ENCODE measurements at regions not wholly inside any gene's neighbourhood (a gene's known extent, or its start where the extent isn't known, plus 50 kb on each side); places are given as distances from the start of the nearest gene placed in this dataset.
"Not testable (repeated sequence)": the region's sequence is repeated elsewhere in the genome, so short reads cannot be mapped to it uniquely, and the experiment has no call there.

DNA sequence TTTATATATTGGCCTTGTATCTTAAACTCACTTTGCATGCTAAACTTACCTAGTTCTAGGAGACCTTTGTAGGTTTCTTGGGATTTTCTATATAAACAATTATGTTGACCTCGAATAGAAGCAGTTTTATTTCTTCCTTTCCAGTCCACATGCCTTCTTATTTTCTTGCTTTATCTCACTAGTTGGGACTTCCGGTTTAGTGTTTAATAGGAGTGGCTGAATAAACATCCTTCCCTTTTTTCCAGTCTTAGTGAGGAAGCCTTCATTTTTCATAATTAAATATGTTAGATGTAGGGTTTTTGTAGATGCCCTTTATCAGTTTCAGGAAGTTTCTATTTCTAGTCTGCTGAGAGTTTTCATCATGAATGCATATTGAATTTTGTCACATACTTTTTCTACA lies 347.3 kb upstream of the HNRNPA3 start:
- DNase-seq, result no peak
- no peaks in the 10 kb centered on the region for H3K36me3 ChIP-seq (ENCODE audit: control insufficient read depth, insufficient read depth, low read length)
- no peak overlapping the region for H3K4ac ChIP-seq (ENCODE audit: low read depth, low read length)
- no peak overlapping the region for H2BK15ac ChIP-seq (replicated peaks; ENCODE audit: low read depth)
- H3K4me2 ChIP-seq (ENCODE audit: low read length), result no peak overlapping the region
- no peak overlapping the region for H4K8ac ChIP-seq (ENCODE audit: low read depth, low read length)
- H3K9ac ChIP-seq (ENCODE audit: low read length), result no peak overlapping the region
- no peak overlapping the region for H3K18ac ChIP-seq (ENCODE audit: low read length)
- no peak overlapping the region for H3K4me3 ChIP-seq (ENCODE audit: low read length)
- H3K79me1 ChIP-seq (ENCODE audit: low read length), result no peaks in the 10 kb centered on the region
- H4K5ac ChIP-seq (ENCODE audit: low read length), result no peak overlapping the region
- no peak overlapping the region for H3K27ac ChIP-seq (ENCODE audit: low read depth, low read length)
- H2AK5ac ChIP-seq (ENCODE audit: low read length), result no peak overlapping the region
- H3K27me3 ChIP-seq (ENCODE audit: insufficient read depth, low read length, poor library complexity), result no peaks in the 10 kb centered on the region
- no peak overlapping the region for H2BK5ac ChIP-seq (ENCODE audit: low read length)
- H3K79me2 ChIP-seq (ENCODE audit: control insufficient read depth, insufficient read depth, low read length), result no peaks in the 10 kb centered on the region
- WGBS (ENCODE audit: extremely low coverage, insufficient coverage, low lambda C conversion rate), result no CpG with 5 or more reads among the region's 2 CpGs
- H3K23ac ChIP-seq (ENCODE audit: low read length), result no peak overlapping the region
- no peak overlapping the region for H2BK120ac ChIP-seq (ENCODE audit: low read depth, low read length)
- no peaks in the 10 kb centered on the region for H3K4me1 ChIP-seq (ENCODE audit: control insufficient read depth, low read depth, low read length)
- H3K56ac ChIP-seq (ENCODE audit: low read length), result no peak overlapping the region

GRCh38 chr2:176872406-176872805 lies 340.2 kb upstream of the HNRNPA3 start:
- no peaks in the 10 kb centered on the region for H3K36me3 ChIP-seq (ENCODE audit: control insufficient read depth, insufficient read depth, low read length)
- H2AK5ac ChIP-seq (ENCODE audit: low read length), result no peak overlapping the region
- no peak overlapping the region for H4K5ac ChIP-seq (ENCODE audit: low read length)
- H3K18ac ChIP-seq (ENCODE audit: low read length), result no peak overlapping the region
- no CpG with 5 or more reads among the region's 3 CpGs for WGBS (ENCODE audit: extremely low coverage, insufficient coverage, low lambda C conversion rate)
- H3K79me1 ChIP-seq (ENCODE audit: low read length), result no peaks in the 10 kb centered on the region
- H3K4me1 ChIP-seq (ENCODE audit: control insufficient read depth, low read depth, low read length), result no peaks in the 10 kb centered on the region
- no peak overlapping the region for H2BK5ac ChIP-seq (ENCODE audit: low read length)
- no peak overlapping the region for H3K9ac ChIP-seq (ENCODE audit: low read length)
- H4K8ac ChIP-seq (ENCODE audit: low read depth, low read length), result no peak overlapping the region
- H3K4me2 ChIP-seq (ENCODE audit: low read length), result no peak overlapping the region
- DNase-seq, result peak; percentile 94
- H3K4me3 ChIP-seq (ENCODE audit: low read length), result no peak overlapping the region
- no peak overlapping the region for H2BK120ac ChIP-seq (ENCODE audit: low read depth, low read length)
- peak overlapping the region; percentile 57 for H3K27ac ChIP-seq (ENCODE audit: low read depth, low read length)
- H2BK15ac ChIP-seq (replicated peaks; ENCODE audit: low read depth), result no peak overlapping the region
- no peak overlapping the region for H3K56ac ChIP-seq (ENCODE audit: low read length)
- no peak overlapping the region for H3K23ac ChIP-seq (ENCODE audit: low read length)
- no peak overlapping the region for H3K4ac ChIP-seq (ENCODE audit: low read depth, low read length)
- no peaks in the 10 kb centered on the region for H3K79me2 ChIP-seq (ENCODE audit: control insufficient read depth, insufficient read depth, low read length)
- no peaks in the 10 kb centered on the region for H3K27me3 ChIP-seq (ENCODE audit: insufficient read depth, low read length, poor library complexity)

GRCh38 chr2:176873403-176873802 lies 339.2 kb upstream of the HNRNPA3 start:
- Histone ChIP-seq H2BK15ac (replicated peaks; ENCODE audit: low read depth) (no peak overlapping the region), H4K8ac (ENCODE audit: low read depth, low read length) (no peak overlapping the region), H3K27ac (ENCODE audit: low read depth, low read length) (no peak overlapping the region), H3K4ac (ENCODE audit: low read depth, low read length) (no peak overlapping the region), H3K79me1 (ENCODE audit: low read length) (no peaks in the 10 kb centered on the region), H3K36me3 (ENCODE audit: control insufficient read depth, insufficient read depth, low read length) (no peaks in the 10 kb centered on the region), H3K9ac (ENCODE audit: low read length) (no peak overlapping the region), H2BK120ac (ENCODE audit: low read depth, low read length) (no peak overlapping the region), H3K23ac (ENCODE audit: low read length) (no peak overlapping the region), H3K18ac (ENCODE audit: low read length) (no peak overlapping the region), H3K4me2 (ENCODE audit: low read length) (no peak overlapping the region), H2AK5ac (ENCODE audit: low read length) (no peak overlapping the region), H3K4me1 (ENCODE audit: control insufficient read depth, low read depth, low read length) (no peaks in the 10 kb centered on the region), H3K56ac (ENCODE audit: low read length) (no peak overlapping the region), H3K27me3 (ENCODE audit: insufficient read depth, low read length, poor library complexity) (no peaks in the 10 kb centered on the region), H4K5ac (ENCODE audit: low read length) (no peak overlapping the region), H3K4me3 (ENCODE audit: low read length) (no peak overlapping the region), H2BK5ac (ENCODE audit: low read length) (no peak overlapping the region), H3K79me2 (ENCODE audit: control insufficient read depth, insufficient read depth, low read length) (no peaks in the 10 kb centered on the region)
- peak; percentile 33 for DNase-seq
- no CpG with 5 or more reads among the region's 4 CpGs for WGBS (ENCODE audit: extremely low coverage, insufficient coverage, low lambda C conversion rate)

DNA sequence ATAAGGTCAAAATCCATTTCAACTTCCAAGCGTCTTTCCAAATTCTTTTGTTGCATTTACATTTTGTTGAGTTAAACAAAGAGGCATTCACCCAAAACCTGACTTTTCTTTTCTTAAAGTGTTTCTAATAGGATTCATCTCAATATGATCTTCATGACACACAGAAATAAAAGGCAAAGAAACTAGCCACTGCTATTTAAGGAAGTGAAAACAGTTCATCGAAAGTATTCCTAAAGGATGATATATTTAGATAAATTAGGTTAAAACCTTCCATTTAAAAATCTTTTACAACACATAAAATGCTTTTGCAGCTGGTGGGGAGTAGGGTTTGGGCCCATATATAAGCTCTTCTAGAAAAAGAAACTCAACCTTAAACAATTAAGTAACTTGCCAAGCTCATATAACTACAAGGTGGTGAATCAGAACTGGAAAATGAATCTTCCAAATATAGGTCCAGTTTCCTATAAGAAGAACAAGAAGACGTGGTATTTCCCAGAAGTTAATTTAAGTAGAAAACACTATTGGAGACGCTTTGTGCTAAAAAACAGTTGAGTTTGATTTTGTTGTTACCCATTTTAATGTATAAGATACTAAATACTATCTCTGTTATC lies 336.0 kb upstream of the HNRNPA3 start:
- no peak for DNase-seq
- no peaks in the 10 kb centered on the region for H3K79me2 ChIP-seq (ENCODE audit: control insufficient read depth, insufficient read depth, low read length)

DNA sequence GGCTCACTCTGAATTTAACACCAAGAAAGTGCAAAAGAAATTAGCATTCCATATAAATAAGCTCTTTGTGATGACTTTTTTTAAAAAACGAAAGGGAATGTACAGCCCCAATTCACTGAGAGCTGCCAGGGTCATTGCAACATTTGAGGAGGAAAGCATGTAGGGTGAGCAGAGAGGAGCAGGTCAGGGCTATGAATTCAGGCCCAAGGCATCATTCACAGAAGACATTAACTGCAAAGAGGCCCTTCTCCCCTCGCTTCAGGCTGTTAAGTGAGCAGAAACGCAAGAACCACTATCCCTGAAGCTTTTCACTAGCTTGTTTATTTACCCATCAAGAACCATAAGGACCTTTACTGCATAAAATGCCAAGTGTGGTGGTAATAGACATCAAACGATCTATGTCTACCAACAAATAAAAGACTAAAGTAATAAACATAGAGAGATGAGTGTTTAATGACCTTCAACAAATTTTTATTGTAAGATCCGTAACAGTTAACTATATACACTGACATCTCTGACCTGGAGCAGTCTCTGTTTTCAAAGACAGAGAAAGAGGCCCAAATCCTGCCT lies 333.1 kb upstream of the HNRNPA3 start:
- H3K4me1 ChIP-seq (ENCODE audit: control insufficient read depth, low read depth, low read length), result no peaks in the 10 kb centered on the region
- WGBS (ENCODE audit: extremely low coverage, insufficient coverage, low lambda C conversion rate), result no CpG with 5 or more reads among the region's 5 CpGs
- H3K36me3 ChIP-seq (ENCODE audit: control insufficient read depth, insufficient read depth, low read length), result no peaks in the 10 kb centered on the region
- H2BK15ac ChIP-seq (replicated peaks; ENCODE audit: low read depth), result no peak overlapping the region
- no peaks in the 10 kb centered on the region for H3K79me2 ChIP-seq (ENCODE audit: control insufficient read depth, insufficient read depth, low read length)
- no peak overlapping the region for H2BK5ac ChIP-seq (ENCODE audit: low read length)
- H3K18ac ChIP-seq (ENCODE audit: low read length), result no peak overlapping the region
- no peak overlapping the region for H3K23ac ChIP-seq (ENCODE audit: low read length)
- H3K4me2 ChIP-seq (ENCODE audit: low read length), result no peak overlapping the region
- H4K5ac ChIP-seq (ENCODE audit: low read length), result no peak overlapping the region
- H3K4me3 ChIP-seq (ENCODE audit: low read length), result no peak overlapping the region
- no peak overlapping the region for H2AK5ac ChIP-seq (ENCODE audit: low read length)
- no peaks in the 10 kb centered on the region for H3K79me1 ChIP-seq (ENCODE audit: low read length)
- H4K8ac ChIP-seq (ENCODE audit: low read depth, low read length), result no peak overlapping the region
- H3K27me3 ChIP-seq (ENCODE audit: insufficient read depth, low read length, poor library complexity), result no peaks in the 10 kb centered on the region
- H2BK120ac ChIP-seq (ENCODE audit: low read depth, low read length), result no peak overlapping the region
- no peak overlapping the region for H3K56ac ChIP-seq (ENCODE audit: low read length)
- H3K27ac ChIP-seq (ENCODE audit: low read depth, low read length), result no peak overlapping the region
- DNase-seq, result no peak
- H3K4ac ChIP-seq (ENCODE audit: low read depth, low read length), result no peak overlapping the region
- H3K9ac ChIP-seq (ENCODE audit: low read length), result no peak overlapping the region

More for the DNA sequence above, 336.0 kb upstream of the HNRNPA3 start:
- no peak overlapping the region for H3K4ac ChIP-seq (ENCODE audit: low read depth, low read length)
- H3K4me2 ChIP-seq (ENCODE audit: low read length), result no peak overlapping the region
- no CpG with 5 or more reads among the region's 4 CpGs for WGBS (ENCODE audit: extremely low coverage, insufficient coverage, low lambda C conversion rate)
- no peaks in the 10 kb centered on the region for H3K27me3 ChIP-seq (ENCODE audit: insufficient read depth, low read length, poor library complexity)
- H3K36me3 ChIP-seq (ENCODE audit: control insufficient read depth, insufficient read depth, low read length), result no peaks in the 10 kb centered on the region
- H3K4me1 ChIP-seq (ENCODE audit: control insufficient read depth, low read depth, low read length), result no peaks in the 10 kb centered on the region
- no peak overlapping the region for H3K56ac ChIP-seq (ENCODE audit: low read length)
- H3K79me1 ChIP-seq (ENCODE audit: low read length), result no peaks in the 10 kb centered on the region
- no peak overlapping the region for H2AK5ac ChIP-seq (ENCODE audit: low read length)
- H2BK5ac ChIP-seq (ENCODE audit: low read length), result no peak overlapping the region
- no peak overlapping the region for H3K9ac ChIP-seq (ENCODE audit: low read length)
- no peak overlapping the region for H2BK120ac ChIP-seq (ENCODE audit: low read depth, low read length)
- no peak overlapping the region for H3K18ac ChIP-seq (ENCODE audit: low read length)
- no peak overlapping the region for H2BK15ac ChIP-seq (replicated peaks; ENCODE audit: low read depth)
- no peak overlapping the region for H3K4me3 ChIP-seq (ENCODE audit: low read length)
- H3K27ac ChIP-seq (ENCODE audit: low read depth, low read length), result no peak overlapping the region
- no peak overlapping the region for H4K8ac ChIP-seq (ENCODE audit: low read depth, low read length)
- no peak overlapping the region for H4K5ac ChIP-seq (ENCODE audit: low read length)
- no peak overlapping the region for H3K23ac ChIP-seq (ENCODE audit: low read length)

GRCh38 chr2:176882045-176882444 lies 330.5 kb upstream of the HNRNPA3 start:
- not testable (repeated sequence) for H3K56ac ChIP-seq (ENCODE audit: low read length); H4K5ac ChIP-seq (ENCODE audit: low read length); H3K36me3 ChIP-seq (ENCODE audit: control insufficient read depth, insufficient read depth, low read length); H3K23ac ChIP-seq (ENCODE audit: low read length); DNase-seq; H3K9ac ChIP-seq (ENCODE audit: low read length); H2BK120ac ChIP-seq (ENCODE audit: low read depth, low read length); H3K79me1 ChIP-seq (ENCODE audit: low read length); H3K27ac ChIP-seq (ENCODE audit: low read depth, low read length); H2AK5ac ChIP-seq (ENCODE audit: low read length); H3K4me1 ChIP-seq (ENCODE audit: control insufficient read depth, low read depth, low read length); H2BK15ac ChIP-seq (replicated peaks; ENCODE audit: low read depth); H2BK5ac ChIP-seq (ENCODE audit: low read length); H3K4ac ChIP-seq (ENCODE audit: low read depth, low read length); H3K4me2 ChIP-seq (ENCODE audit: low read length); H3K79me2 ChIP-seq (ENCODE audit: control insufficient read depth, insufficient read depth, low read length); H3K27me3 ChIP-seq (ENCODE audit: insufficient read depth, low read length, poor library complexity); H3K18ac ChIP-seq (ENCODE audit: low read length); H3K4me3 ChIP-seq (ENCODE audit: low read length); H4K8ac ChIP-seq (ENCODE audit: low read depth, low read length)
- WGBS (ENCODE audit: extremely low coverage, insufficient coverage, low lambda C conversion rate), result no CpG with 5 or more reads among the region's 1 CpG
